HG03135 (cell line): ENCODE measurements at regions not wholly inside any gene's neighbourhood (a gene's known extent, or its start where the extent isn't known, plus 50 kb on each side); places are given as distances from the start of the nearest gene placed in this dataset.
"Not testable (repeated sequence)": the region's sequence is repeated elsewhere in the genome, so short reads cannot be mapped to it uniquely, and the experiment has no call there.

Experiments
- ATAC-seq: cut with Tn5 transposase; IDR thresholded peaks from one replicate; pipeline ENCODE4 v1.9.1; 2021; ENCODE audit warnings: mild to moderate bottlenecking, moderate library complexity; ENCODE audit not compliant: unreplicated experiment

- no peak for ATAC-seq
These were observed 174.8 kb downstream of the PDGFRA start for GRCh38 chr4:54403700-54404453.

GRCh38 chr4:54409270-54409817 lies 180.3 kb downstream of the PDGFRA start:
- not testable (repeated sequence) for ATAC-seq

GRCh38 chr4:54414545-54414944 lies 185.5 kb downstream of the PDGFRA start:
- no peak for ATAC-seq

GRCh38 chr4:54417476-54417875 lies 188.4 kb downstream of the PDGFRA start:
- no peak for ATAC-seq

- no peak for ATAC-seq
These were observed 189.4 kb downstream of the PDGFRA start for GRCh38 chr4:54418468-54418867.

GRCh38 chr4:54423066-54423465 lies 194.0 kb downstream of the PDGFRA start:
- ATAC-seq = no peak

- ATAC-seq = no peak
These were observed 198.7 kb downstream of the PDGFRA start for GRCh38 chr4:54427826-54428225.

- ATAC-seq = no peak
These were observed 199.8 kb downstream of the PDGFRA start for GRCh38 chr4:54428940-54429339.

- no peak for ATAC-seq
These were observed 204.6 kb downstream of the PDGFRA start for GRCh38 chr4:54433686-54434085.

GRCh38 chr4:54439831-54440243 lies 210.7 kb downstream of the PDGFRA start:
- ATAC-seq = no peak

GRCh38 chr4:54440394-54441136 lies 211.5 kb downstream of the PDGFRA start:
- no peak for ATAC-seq

GRCh38 chr4:54445866-54446265 lies 211.9 kb upstream of the KIT start:
- ATAC-seq = no peak

GRCh38 chr4:54446581-54446980 lies 211.2 kb upstream of the KIT start:
- ATAC-seq = no peak

- ATAC-seq = no peak
These were observed 210.5 kb upstream of the KIT start for GRCh38 chr4:54447304-54447703.

GRCh38 chr4:54449999-54450398 lies 207.8 kb upstream of the KIT start:
- ATAC-seq = no peak

- ATAC-seq = not testable (repeated sequence)
These were observed 190.8 kb upstream of the KIT start for GRCh38 chr4:54466960-54467359.

- no peak for ATAC-seq
These were observed 184.6 kb upstream of the KIT start for GRCh38 chr4:54473077-54473545.

- no peak for ATAC-seq
These were observed 184.0 kb upstream of the KIT start for GRCh38 chr4:54473798-54474197.

- no peak for ATAC-seq
These were observed 182.2 kb upstream of the KIT start for GRCh38 chr4:54475546-54475945.

- ATAC-seq = no peak
These were observed 175.1 kb upstream of the KIT start for GRCh38 chr4:54482529-54483200.

- ATAC-seq = no peak
These were observed 173.4 kb upstream of the KIT start for GRCh38 chr4:54484383-54484782.
